ENCODE measurements at regions not wholly inside any gene's neighbourhood (a gene's known extent, or its start where the extent isn't known, plus 50 kb on each side); places are given as distances from the start of the nearest gene placed in this dataset.
"Not testable (repeated sequence)": the region's sequence is repeated elsewhere in the genome, so short reads cannot be mapped to it uniquely, and the experiment has no call there.

GRCh38 chr10:108039821-108040584, 875.5 kb upstream of the SORCS1 start:
- no peaks in the 10 kb centered on the region for H3K36me3 ChIP-seq (ENCODE audit: control insufficient read depth in 1 of 2, insufficient read depth in 2 of 2, low read length in 2 of 2)
- H3K27ac ChIP-seq (ENCODE audit: low read depth, low read length) = no peak overlapping the region
- no peaks in the 10 kb centered on the region for H3K4me1 ChIP-seq (ENCODE audit: control insufficient read depth in 1 of 2, insufficient read depth in 2 of 2, low read length in 2 of 2)
- peaks cover 0 to 7% of the 10 kb centered on the region in 2 donors for H3K9me3 ChIP-seq (ENCODE audit: control insufficient read depth in 1 of 2, low read length in 2 of 2)
- no peaks in the 10 kb centered on the region for H3K27me3 ChIP-seq (ENCODE audit: control insufficient read depth in 1 of 2, insufficient read depth in 2 of 2, low read length in 2 of 2)
- H3K9ac ChIP-seq (ENCODE audit: low read depth in 1 of 2, low read length in 2 of 2) = no peak overlapping the region
- H3K4me3 ChIP-seq (ENCODE audit: low read depth in 1 of 2, low read length in 2 of 2) = no peak overlapping the region

- H3K4me3 ChIP-seq (ENCODE audit: low read depth in 1 of 2, low read length in 2 of 2) = no peak overlapping the region
- H3K27me3 ChIP-seq (ENCODE audit: control insufficient read depth in 1 of 2, insufficient read depth in 2 of 2, low read length in 2 of 2) = no peaks in the 10 kb centered on the region
- no peaks in the 10 kb centered on the region for H3K36me3 ChIP-seq (ENCODE audit: control insufficient read depth in 1 of 2, insufficient read depth in 2 of 2, low read length in 2 of 2)
- H3K9me3 ChIP-seq (ENCODE audit: control insufficient read depth in 1 of 2, low read length in 2 of 2) = peaks cover 0 to 9% of the 10 kb centered on the region in 2 donors
- no peak overlapping the region for H3K9ac ChIP-seq (ENCODE audit: low read depth in 1 of 2, low read length in 2 of 2)
- no peak overlapping the region for H3K27ac ChIP-seq (ENCODE audit: low read depth, low read length)
- H3K4me1 ChIP-seq (ENCODE audit: control insufficient read depth in 1 of 2, insufficient read depth in 2 of 2, low read length in 2 of 2) = no peaks in the 10 kb centered on the region
These were observed 872.6 kb upstream of the SORCS1 start for GRCh38 chr10:108037061-108037460.

GRCh38 chr10:108036265-108036664, 871.8 kb upstream of the SORCS1 start:
- H3K9ac ChIP-seq (ENCODE audit: low read depth in 1 of 2, low read length in 2 of 2) = no peak overlapping the region
- no peaks in the 10 kb centered on the region for H3K4me1 ChIP-seq (ENCODE audit: control insufficient read depth in 1 of 2, insufficient read depth in 2 of 2, low read length in 2 of 2)
- no peak overlapping the region for H3K27ac ChIP-seq (ENCODE audit: low read depth, low read length)
- peaks cover 0 to 8% of the 10 kb centered on the region in 2 donors for H3K9me3 ChIP-seq (ENCODE audit: control insufficient read depth in 1 of 2, low read length in 2 of 2)
- H3K27me3 ChIP-seq (ENCODE audit: control insufficient read depth in 1 of 2, insufficient read depth in 2 of 2, low read length in 2 of 2) = no peaks in the 10 kb centered on the region
- no peak overlapping the region for H3K4me3 ChIP-seq (ENCODE audit: low read depth in 1 of 2, low read length in 2 of 2)
- H3K36me3 ChIP-seq (ENCODE audit: control insufficient read depth in 1 of 2, insufficient read depth in 2 of 2, low read length in 2 of 2) = no peaks in the 10 kb centered on the region

- H3K27me3 ChIP-seq (ENCODE audit: control insufficient read depth in 1 of 2, insufficient read depth in 2 of 2, low read length in 2 of 2) = no peaks in the 10 kb centered on the region
- H3K4me1 ChIP-seq (ENCODE audit: control insufficient read depth in 1 of 2, insufficient read depth in 2 of 2, low read length in 2 of 2) = no peaks in the 10 kb centered on the region
- H3K36me3 ChIP-seq (ENCODE audit: control insufficient read depth in 1 of 2, insufficient read depth in 2 of 2, low read length in 2 of 2) = no peaks in the 10 kb centered on the region
- H3K9ac ChIP-seq (ENCODE audit: low read depth in 1 of 2, low read length in 2 of 2) = no peak overlapping the region
- H3K4me3 ChIP-seq (ENCODE audit: low read depth in 1 of 2, low read length in 2 of 2) = no peak overlapping the region
- no peak overlapping the region for H3K27ac ChIP-seq (ENCODE audit: low read depth, low read length)
- peaks cover 0 to 4% of the 10 kb centered on the region in 2 donors for H3K9me3 ChIP-seq (ENCODE audit: control insufficient read depth in 1 of 2, low read length in 2 of 2)
These were observed 870.3 kb upstream of the SORCS1 start for GRCh38 chr10:108034829-108035228.

- H3K36me3 ChIP-seq (ENCODE audit: control insufficient read depth in 1 of 2, insufficient read depth in 2 of 2, low read length in 2 of 2); H3K9ac ChIP-seq (ENCODE audit: low read depth in 1 of 2, low read length in 2 of 2); H3K27me3 ChIP-seq (ENCODE audit: control insufficient read depth in 1 of 2, insufficient read depth in 2 of 2, low read length in 2 of 2); H3K9me3 ChIP-seq (ENCODE audit: control insufficient read depth in 1 of 2, low read length in 2 of 2); H3K4me3 ChIP-seq (ENCODE audit: low read depth in 1 of 2, low read length in 2 of 2); H3K27ac ChIP-seq (ENCODE audit: low read depth, low read length); H3K4me1 ChIP-seq (ENCODE audit: control insufficient read depth in 1 of 2, insufficient read depth in 2 of 2, low read length in 2 of 2): not testable (repeated sequence)
These were observed 869.0 kb upstream of the SORCS1 start for GRCh38 chr10:108033518-108033917.

- Histone ChIP-seq H3K4me3 (ENCODE audit: low read depth in 1 of 2, low read length in 2 of 2) (no peak overlapping the region), H3K27ac (ENCODE audit: low read depth, low read length) (no peak overlapping the region), H3K4me1 (ENCODE audit: control insufficient read depth in 1 of 2, insufficient read depth in 2 of 2, low read length in 2 of 2) (no peaks in the 10 kb centered on the region), H3K9ac (ENCODE audit: low read depth in 1 of 2, low read length in 2 of 2) (no peak overlapping the region), H3K27me3 (ENCODE audit: control insufficient read depth in 1 of 2, insufficient read depth in 2 of 2, low read length in 2 of 2) (no peaks in the 10 kb centered on the region), H3K36me3 (ENCODE audit: control insufficient read depth in 1 of 2, insufficient read depth in 2 of 2, low read length in 2 of 2) (no peaks in the 10 kb centered on the region), H3K9me3 (ENCODE audit: control insufficient read depth in 1 of 2, low read length in 2 of 2) (peaks cover 0 to 10% of the 10 kb centered on the region in 2 donors)
These were observed 867.0 kb upstream of the SORCS1 start for GRCh38 chr10:108031505-108031904.

GRCh38 chr10:108014902-108015177, 850.3 kb upstream of the SORCS1 start:
- H3K36me3 ChIP-seq (ENCODE audit: control insufficient read depth in 1 of 2, insufficient read depth in 2 of 2, low read length in 2 of 2) = no peaks in the 10 kb centered on the region
- H3K27ac ChIP-seq (ENCODE audit: low read depth, low read length) = no peak overlapping the region
- H3K4me3 ChIP-seq (ENCODE audit: low read depth in 1 of 2, low read length in 2 of 2) = no peak overlapping the region
- H3K9me3 ChIP-seq (ENCODE audit: control insufficient read depth in 1 of 2, low read length in 2 of 2) = peaks cover 0 to 4% of the 10 kb centered on the region in 2 donors
- no peaks in the 10 kb centered on the region for H3K4me1 ChIP-seq (ENCODE audit: control insufficient read depth in 1 of 2, insufficient read depth in 2 of 2, low read length in 2 of 2)
- H3K27me3 ChIP-seq (ENCODE audit: control insufficient read depth in 1 of 2, insufficient read depth in 2 of 2, low read length in 2 of 2) = no peaks in the 10 kb centered on the region
- no peak overlapping the region for H3K9ac ChIP-seq (ENCODE audit: low read depth in 1 of 2, low read length in 2 of 2)

- H3K9me3 ChIP-seq (ENCODE audit: control insufficient read depth in 1 of 2, low read length in 2 of 2) = peaks cover 0 to 4% of the 10 kb centered on the region in 2 donors
- no peak overlapping the region for H3K27ac ChIP-seq (ENCODE audit: low read depth, low read length)
- no peaks in the 10 kb centered on the region for H3K36me3 ChIP-seq (ENCODE audit: control insufficient read depth in 1 of 2, insufficient read depth in 2 of 2, low read length in 2 of 2)
- H3K4me3 ChIP-seq (ENCODE audit: low read depth in 1 of 2, low read length in 2 of 2) = no peak overlapping the region
- H3K4me1 ChIP-seq (ENCODE audit: control insufficient read depth in 1 of 2, insufficient read depth in 2 of 2, low read length in 2 of 2) = no peaks in the 10 kb centered on the region
- no peak overlapping the region for H3K9ac ChIP-seq (ENCODE audit: low read depth in 1 of 2, low read length in 2 of 2)
- H3K27me3 ChIP-seq (ENCODE audit: control insufficient read depth in 1 of 2, insufficient read depth in 2 of 2, low read length in 2 of 2) = no peaks in the 10 kb centered on the region
These were observed 849.8 kb upstream of the SORCS1 start for GRCh38 chr10:108014145-108014901.

- Histone ChIP-seq H3K27me3 (ENCODE audit: control insufficient read depth in 1 of 2, insufficient read depth in 2 of 2, low read length in 2 of 2) (no peaks in the 10 kb centered on the region), H3K27ac (ENCODE audit: low read depth, low read length) (no peak overlapping the region), H3K9ac (ENCODE audit: low read depth in 1 of 2, low read length in 2 of 2) (no peak overlapping the region), H3K4me3 (ENCODE audit: low read depth in 1 of 2, low read length in 2 of 2) (no peak overlapping the region), H3K4me1 (ENCODE audit: control insufficient read depth in 1 of 2, insufficient read depth in 2 of 2, low read length in 2 of 2) (no peaks in the 10 kb centered on the region), H3K9me3 (ENCODE audit: control insufficient read depth in 1 of 2, low read length in 2 of 2) (peaks cover 0 to 3% of the 10 kb centered on the region in 2 donors), H3K36me3 (ENCODE audit: control insufficient read depth in 1 of 2, insufficient read depth in 2 of 2, low read length in 2 of 2) (no peaks in the 10 kb centered on the region)
These were observed 841.1 kb upstream of the SORCS1 start for GRCh38 chr10:108005627-108006026.

GRCh38 chr10:108003576-108003975, 839.1 kb upstream of the SORCS1 start:
- Histone ChIP-seq H3K9ac (ENCODE audit: low read depth in 1 of 2, low read length in 2 of 2) (no peak overlapping the region), H3K9me3 (ENCODE audit: control insufficient read depth in 1 of 2, low read length in 2 of 2) (peaks cover 0 to 3% of the 10 kb centered on the region in 2 donors), H3K27me3 (ENCODE audit: control insufficient read depth in 1 of 2, insufficient read depth in 2 of 2, low read length in 2 of 2) (no peaks in the 10 kb centered on the region), H3K4me1 (ENCODE audit: control insufficient read depth in 1 of 2, insufficient read depth in 2 of 2, low read length in 2 of 2) (no peaks in the 10 kb centered on the region), H3K27ac (ENCODE audit: low read depth, low read length) (no peak overlapping the region), H3K4me3 (ENCODE audit: low read depth in 1 of 2, low read length in 2 of 2) (no peak overlapping the region), H3K36me3 (ENCODE audit: control insufficient read depth in 1 of 2, insufficient read depth in 2 of 2, low read length in 2 of 2) (no peaks in the 10 kb centered on the region)

Data from duodenal mucosa (tissue), 2 donors.